AG04450 (cell line): ENCODE measurements at regions not wholly inside any gene's neighbourhood (a gene's known extent, or its start where the extent isn't known, plus 50 kb on each side); places are given as distances from the start of the nearest gene placed in this dataset.

Source experiments
- CTCF ChIA-PET: fragments of 300-600, 350-600 bp; formaldehyde crosslinking; extraction: SDS; loops from one replicate; lab custom pipeline; 2022; ENCODE audit warnings: antibody characterized with exemption, inconsistent platforms; lab: Charles Lee
- POLR2A ChIA-PET: fragments of 350-600 bp; formaldehyde crosslinking; extraction: SDS; loops from one replicate; lab custom pipeline; 2021; ENCODE audit warnings: antibody characterized with exemption, inconsistent platforms; lab: Yijun Ruan, JAX
- DNase-seq: peaks from one replicate; pipeline ENCODE4 v3.0.0-alpha.2; 2011; ENCODE audit warnings: low read depth, low spot score
- H3K27ac ChIP-seq: one replicate; pipeline ENCODE4 v1.5.1; 2012; ENCODE audit warnings: low read depth, low read length, control low read depth
- H3K27me3 ChIP-seq: one replicate; pipeline ENCODE4 v1.6.0; 2012; ENCODE audit warnings: low read length; ENCODE audit not compliant: control insufficient read depth, insufficient read depth
- H3K4me3 ChIP-seq: 2 replicates; pipeline ENCODE4 v1.5.1; 2011; ENCODE audit warnings: mild to moderate bottlenecking, low read depth, low read length, control low read depth
- H3K9me3 ChIP-seq: 2 replicates; pipeline ENCODE4 v1.5.1; 2012; ENCODE audit warnings: low read length; ENCODE audit not compliant: control insufficient read depth, insufficient read depth
- CTCF ChIP-seq: IDR thresholded peaks from 2 replicates; pipeline ENCODE4 v1.5.1; 2011; ENCODE audit warnings: low read depth, low read length, control low read depth, inconsistent platforms

DNA sequence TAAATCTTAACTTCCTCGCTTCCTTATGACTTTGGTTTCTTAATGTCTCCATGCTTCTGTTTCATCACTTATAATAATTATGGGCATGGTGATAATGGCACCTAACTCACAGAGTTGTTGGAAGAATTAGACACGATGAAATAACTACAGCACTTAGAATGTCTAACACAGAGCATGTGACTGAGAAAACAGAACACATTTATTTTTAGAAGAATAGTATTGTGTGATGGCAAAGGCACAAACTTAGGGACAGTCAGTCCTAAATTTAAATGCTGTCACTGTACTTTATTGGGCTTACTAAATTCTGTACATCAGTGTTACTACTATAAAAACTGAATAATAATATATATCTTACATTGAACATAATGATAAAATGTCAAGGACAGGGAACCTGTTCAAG lies 391.1 kb upstream of the JAG1 start:
- no peak overlapping the region for H3K4me3 ChIP-seq
- H3K9me3 ChIP-seq: no peaks in the 10 kb centered on the region
- ChIA-PET POLR2A (no interaction called here), CTCF (no interaction called here)
- H3K27ac ChIP-seq: no peak overlapping the region
- no peak for TF ChIP-seq CTCF
- DNase-seq: no peak
- no peaks in the 10 kb centered on the region for H3K27me3 ChIP-seq

DNA sequence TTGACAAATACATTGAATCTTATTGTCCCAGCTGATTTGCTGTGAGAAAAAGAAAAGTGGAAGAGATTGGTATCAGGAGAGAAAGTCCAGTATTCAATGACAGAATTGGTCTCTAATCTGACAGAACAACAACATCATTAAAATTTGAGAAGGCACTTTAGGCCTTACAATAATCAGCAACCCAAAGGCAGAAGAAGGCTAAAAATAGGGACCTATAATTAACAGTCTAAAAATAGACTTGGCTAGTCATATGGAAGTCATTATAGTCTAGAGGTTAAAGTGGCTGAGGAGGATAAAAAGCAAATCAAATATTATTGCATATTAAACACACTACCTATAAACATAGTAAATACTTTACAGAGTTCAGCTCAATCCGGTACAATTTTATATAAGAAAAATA lies 393.6 kb upstream of the JAG1 start:
- ChIA-PET CTCF (no interaction called here), POLR2A (no interaction called here)
- no peaks in the 10 kb centered on the region for H3K27me3 ChIP-seq
- H3K4me3 ChIP-seq: no peak overlapping the region
- no peaks in the 10 kb centered on the region for H3K9me3 ChIP-seq
- TF ChIP-seq CTCF: no peak
- no peak for DNase-seq
- H3K27ac ChIP-seq: no peak overlapping the region

- POLR2A ChIA-PET: no interaction called here
- H3K4me3 ChIP-seq: no peak overlapping the region
- H3K9me3 ChIP-seq: no peaks in the 10 kb centered on the region
- CTCF ChIA-PET: interaction anchor here (1.2 kb wide), 1 partner anchor 471 kb away, joined by 4 read pairs; no protein-coding TSS in a partner anchor
- H3K27me3 ChIP-seq: no peaks in the 10 kb centered on the region
- TF ChIP-seq CTCF: no peak
- DNase-seq: no peak
- H3K27ac ChIP-seq: no peak overlapping the region
Measured at GRCh38 chr20:11072982-11073381, 399.2 kb upstream of the JAG1 start.

DNA sequence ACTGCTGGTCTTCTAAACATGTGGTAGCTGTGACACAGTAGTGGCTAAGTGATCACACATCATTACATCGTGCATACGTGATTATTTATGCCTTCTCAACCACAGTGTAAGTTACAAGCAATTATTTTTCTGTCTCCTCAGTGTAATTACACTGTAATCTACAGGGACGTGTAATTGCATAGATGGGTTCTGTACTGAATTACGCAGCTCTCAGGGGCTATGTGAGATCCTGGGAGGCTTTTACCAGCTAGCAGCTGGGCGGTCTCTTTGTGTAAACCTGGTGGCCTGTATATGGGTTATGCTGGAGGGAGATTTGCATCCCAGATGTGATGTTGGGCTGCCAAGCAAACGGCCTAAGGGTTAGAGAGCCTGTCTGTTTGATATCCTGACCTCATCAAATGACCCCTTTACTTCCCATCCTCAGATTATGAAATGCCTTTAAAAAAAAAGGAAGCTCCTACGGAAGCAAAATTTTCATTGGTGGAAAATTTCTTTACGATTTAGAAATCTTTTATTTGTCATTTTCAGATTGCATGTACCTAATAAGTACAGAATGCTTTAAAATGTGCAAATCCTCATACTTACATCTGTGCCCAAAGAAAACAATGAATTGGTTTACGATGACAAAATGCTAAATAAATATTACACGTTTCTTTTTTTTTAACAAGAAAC lies 402.8 kb upstream of the JAG1 start:
- TF ChIP-seq CTCF: no peak
- CTCF ChIA-PET: no interaction called here
- no peaks in the 10 kb centered on the region for H3K27me3 ChIP-seq
- no peak for DNase-seq
- POLR2A ChIA-PET: interaction anchor here (0.7 kb wide), 1 partner anchor 405 kb away, joined by 4 read pairs; no protein-coding TSS in a partner anchor
- H3K9me3 ChIP-seq: no peaks in the 10 kb centered on the region
- H3K4me3 ChIP-seq: no peak overlapping the region
- no peak overlapping the region for H3K27ac ChIP-seq

DNA sequence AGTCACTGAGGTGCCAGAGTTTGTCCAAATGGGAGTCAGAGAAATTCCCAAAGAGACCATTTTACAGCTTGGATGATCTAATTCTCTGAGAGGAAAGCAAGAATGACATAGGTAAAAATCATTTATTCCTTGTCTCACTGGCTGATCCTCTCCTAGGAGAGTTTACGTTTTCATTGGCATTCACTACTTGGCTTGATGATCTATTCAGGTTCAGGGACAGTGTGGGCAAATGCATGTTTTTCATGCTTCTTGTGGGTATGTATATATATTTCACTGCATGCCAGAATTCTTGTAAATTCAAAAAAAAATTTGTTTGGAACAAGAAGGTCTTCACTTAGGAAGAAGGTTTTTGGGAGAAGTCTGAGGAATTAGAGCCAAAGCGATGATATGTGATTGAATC lies 403.4 kb upstream of the JAG1 start:
- TF ChIP-seq CTCF: no peak
- ChIA-PET POLR2A (interaction anchor here (0.7 kb wide), 1 partner anchor 406 kb away, joined by 4 read pairs; no protein-coding TSS in a partner anchor), CTCF (no interaction called here)
- no peak overlapping the region for H3K4me3 ChIP-seq
- no peaks in the 10 kb centered on the region for H3K9me3 ChIP-seq
- H3K27ac ChIP-seq: no peak overlapping the region
- no peaks in the 10 kb centered on the region for H3K27me3 ChIP-seq
- DNase-seq: no peak
